GM19463 (cell line): ENCODE measurements at regions not wholly inside any gene's neighbourhood (a gene's known extent, or its start where the extent isn't known, plus 50 kb on each side); places are given as distances from the start of the nearest gene placed in this dataset.

Source experiments
- ATAC-seq: cut with Tn5 transposase; IDR thresholded peaks from one replicate; pipeline ENCODE4 v1.9.1; 2021; ENCODE audit warnings: mild to moderate bottlenecking, moderate library complexity; ENCODE audit not compliant: unreplicated experiment

- no peak for ATAC-seq
Observed at GRCh38 chr12:30110498-30110897, 326.8 kb upstream of the TMTC1 start.

GRCh38 chr12:30108666-30109065 lies 324.9 kb upstream of the TMTC1 start:
- ATAC-seq, result no peak

GRCh38 chr12:30106204-30106965 lies 322.6 kb upstream of the TMTC1 start:
- no peak for ATAC-seq

- ATAC-seq, result no peak
Observed at GRCh38 chr12:30105505-30105904, 321.8 kb upstream of the TMTC1 start.

- no peak for ATAC-seq
Observed at GRCh38 chr12:30104971-30105370, 321.2 kb upstream of the TMTC1 start.

- ATAC-seq, result no peak
Observed at GRCh38 chr12:30100741-30101140, 317.0 kb upstream of the TMTC1 start.

GRCh38 chr12:30098677-30099076 lies 314.9 kb upstream of the TMTC1 start:
- ATAC-seq, result no peak

- ATAC-seq, result no peak
Observed at GRCh38 chr12:30095511-30095910, 311.8 kb upstream of the TMTC1 start.

GRCh38 chr12:30092983-30093617 lies 309.4 kb upstream of the TMTC1 start:
- ATAC-seq, result no peak

- ATAC-seq, result no peak
Observed at GRCh38 chr12:30090258-30090657, 306.5 kb upstream of the TMTC1 start.

- ATAC-seq, result no peak
Observed at GRCh38 chr12:30088259-30088995, 304.7 kb upstream of the TMTC1 start.

- no peak for ATAC-seq
Observed at GRCh38 chr12:30082381-30082780, 298.6 kb upstream of the TMTC1 start.

- ATAC-seq, result no peak
Observed at GRCh38 chr12:30074916-30075315, 291.2 kb upstream of the TMTC1 start.

- no peak for ATAC-seq
Observed at GRCh38 chr12:30072824-30073223, 289.1 kb upstream of the TMTC1 start.

GRCh38 chr12:30067146-30067545 lies 283.4 kb upstream of the TMTC1 start:
- ATAC-seq, result no peak

GRCh38 chr12:30064906-30065305 lies 281.2 kb upstream of the TMTC1 start:
- no peak for ATAC-seq

GRCh38 chr12:30063435-30063945 lies 279.7 kb upstream of the TMTC1 start:
- no peak for ATAC-seq

- no peak for ATAC-seq
Observed at GRCh38 chr12:30048371-30048770, 264.6 kb upstream of the TMTC1 start.

- ATAC-seq, result no peak
Observed at GRCh38 chr12:30047516-30048254, 263.9 kb upstream of the TMTC1 start.

- ATAC-seq, result no peak
Observed at GRCh38 chr12:30046376-30046775, 262.6 kb upstream of the TMTC1 start.

- ATAC-seq, result no peak
Observed at GRCh38 chr12:30045171-30045570, 261.4 kb upstream of the TMTC1 start.
